K562 (cell line): ENCODE measurements at regions not wholly inside any gene's neighbourhood (a gene's known extent, or its start where the extent isn't known, plus 50 kb on each side); places are given as distances from the start of the nearest gene placed in this dataset.
A peak's percentile ranks its signal among the peaks of the same experiment; 100 is the strongest.

Experiments used
- ATAC-seq: fragments of 200-7000 bp; cut with Tn5 transposase; 3 replicates; pipeline ENCODE4 v1.9.1; 2020; ENCODE audit warnings: moderate library complexity
- BruUV-seq: library from RNA; stranded (reverse); fragments of 400-500 nt; replicated peaks from 2 replicates; lab custom pipeline; 2021; lab: Mats Ljungman, UMichigan
- CTCF ChIA-PET: fragments of 300-600 bp; formaldehyde crosslinking; extraction: SDS; loops from one replicate; lab custom pipeline; 2021; ENCODE audit warnings: low intra/inter-chr PET ratio; lab: Yijun Ruan, JAX
- POLR2A ChIA-PET: fragments of 300-600, 350-650 bp; sonication (Branson Sonifier 250); formaldehyde crosslinking; extraction: SDS; loops from one replicate; lab custom pipeline; 2021; ENCODE audit warnings: antibody characterized with exemption, inconsistent platforms; lab: Yijun Ruan, JAX
- DNase-seq, 4 experiments: peaks; one replicate each; pipeline versions ENCODE4 v3.0.0 to v3.0.0-alpha.2; 2011 to 2018; ENCODE audit warnings: low spot score in 3 of 4, mixed read lengths in 3 of 4; ENCODE audit errors: extremely low read depth in 1 of 4
- FAIRE-seq: peaks from 2 replicates; lab custom pipeline; 2011; peaks lifted over from hg19 to GRCh38; lab: Jason Lieb, UNC
- H2AFZ ChIP-seq: 2 replicates; pipeline ENCODE4 v1.6.0; 2011; ENCODE audit warnings: low read depth, low read length, control low read depth, inconsistent platforms
- H3K27ac ChIP-seq: fragments of 200-600 bp; 3 replicates; pipeline ENCODE4 v1.8.0; 2011; ENCODE audit warnings: low read depth, mild to moderate bottlenecking, control low read depth, inconsistent platforms, low read length, moderate library complexity, mixed read lengths; ENCODE audit errors: extremely low read depth
- H3K27me3 ChIP-seq, 2 experiments: fragments of 300-600 bp in 1 of 2; 2 replicates in 1 of 2; 3 replicates in 1 of 2; pipeline versions ENCODE4 v1.6.0 to v1.8.0; 2011; ENCODE audit warnings: inconsistent platforms in 2 of 2, low read length in 2 of 2, mild to moderate bottlenecking in 1 of 2, mixed read lengths in 1 of 2, moderate library complexity in 1 of 2; ENCODE audit not compliant: control insufficient read depth in 2 of 2, insufficient read depth in 2 of 2
- H3K36me3 ChIP-seq: fragments of 300-600 bp; 3 replicates; pipeline ENCODE4 v1.8.0; 2011; ENCODE audit warnings: mild to moderate bottlenecking, low read length, inconsistent platforms; ENCODE audit not compliant: control insufficient read depth, insufficient read depth
- H3K4me1 ChIP-seq, 2 experiments: fragments of 200-600 bp in 1 of 2; replicated peaks in 1 of 2; 2 replicates in 1 of 2; 3 replicates in 1 of 2; pipeline versions ENCODE4 v1.5.1 to v1.8.0; 2011; ENCODE audit warnings: inconsistent platforms in 2 of 2, low read length in 2 of 2, mild to moderate bottlenecking in 1 of 2, mixed read lengths in 1 of 2, moderate library complexity in 1 of 2; ENCODE audit not compliant: control insufficient read depth in 2 of 2, insufficient read depth in 2 of 2
- H3K4me2 ChIP-seq: 2 replicates; pipeline ENCODE4 v1.6.1; 2011; ENCODE audit warnings: low read length, control low read depth, inconsistent platforms, mixed read lengths; ENCODE audit not compliant: insufficient read depth
- H3K4me3 ChIP-seq: fragments of 200-600 bp; sonication (generic), shearing (Covaris generic); 2 replicates; pipeline ENCODE4 v1.5.1; 2016; ENCODE audit warnings: control low read depth, inconsistent platforms
- H3K79me2 ChIP-seq: fragments of 200-600 bp; 3 replicates; pipeline ENCODE4 v1.8.0; 2011; ENCODE audit warnings: low read length, inconsistent platforms; ENCODE audit not compliant: control insufficient read depth, insufficient read depth
- H3K9ac ChIP-seq, 2 experiments: 2 replicates each; pipeline versions ENCODE4 v1.6.0 to v1.6.1; 2011; ENCODE audit warnings: low read depth in 2 of 2, low read length in 2 of 2, control low read depth in 1 of 2, inconsistent platforms in 1 of 2, mild to moderate bottlenecking in 1 of 2, mixed read lengths in 1 of 2; ENCODE audit not compliant: insufficient read depth in 1 of 2
- H3K9me1 ChIP-seq: one replicate; pipeline ENCODE4 v1.6.0; 2011; ENCODE audit warnings: inconsistent platforms, mild to moderate bottlenecking, low read length, moderate library complexity; ENCODE audit not compliant: control insufficient read depth, insufficient read depth
- H3K9me3 ChIP-seq: replicated peaks from 2 replicates; pipeline ENCODE4 v1.5.1; 2011; ENCODE audit warnings: low read depth, low read length, inconsistent platforms; ENCODE audit not compliant: control insufficient read depth, insufficient read depth
- H4K20me1 ChIP-seq: replicated peaks from 2 replicates; pipeline ENCODE4 v1.6.1; 2011; ENCODE audit warnings: low read length, inconsistent platforms, mixed read lengths; ENCODE audit not compliant: control insufficient read depth, insufficient read depth
- BCOR ChIP-seq: fragments of 450-650 bp; IDR thresholded peaks from 2 replicates; pipeline ENCODE4 v1.6.1; 2016
- PBX2 ChIP-seq, 2 experiments: IDR thresholded peaks in 1 of 2; conservative IDR thresholded peaks in 1 of 2; 2 replicates each; pipeline ENCODE4 v1.6.1; 2016; ENCODE audit warnings: low read depth in 2 of 2, mild to moderate bottlenecking in 1 of 2, missing compliant biosample characterization in 1 of 2, missing genetic modification characterization in 1 of 2, moderate library complexity in 1 of 2
- PRMT5 ChIP-seq: sonication (generic); formaldehyde crosslinking; IDR thresholded peaks from 2 replicates; pipeline ENCODE4 v1.5.0; 2020; ENCODE audit warnings: missing genetic modification reagents
- PTRF ChIP-seq: fragments of 450-650 bp; IDR thresholded peaks from 2 replicates; pipeline ENCODE4 v1.6.1; 2016; ENCODE audit warnings: mild to moderate bottlenecking, missing genetic modification characterization, missing compliant biosample characterization
- RFX1 ChIP-seq: fragments of 450-650 bp; IDR thresholded peaks from 2 replicates; pipeline ENCODE4 v1.6.1; 2016; ENCODE audit warnings: mild to moderate bottlenecking, moderate library complexity
- TFAM ChIP-seq: fragments of 250-450 bp; sonication (Bioruptor Pico); conservative IDR thresholded peaks from 2 replicates; pipeline ENCODE4 v1.5.0; 2021; ENCODE audit warnings: mild to moderate bottlenecking, moderate library complexity
- ZNF124 ChIP-seq: sonication (generic); formaldehyde crosslinking; IDR thresholded peaks from 2 replicates; pipeline ENCODE4 v1.8.1; 2022; ENCODE audit warnings: missing genetic modification reagents
- ZNF133 ChIP-seq: fragments of 250-450 bp; sonication (Bioruptor Pico); IDR thresholded peaks from 2 replicates; pipeline ENCODE4 v1.4.0; 2020; ENCODE audit warnings: mild to moderate bottlenecking
- ZNF316 ChIP-seq: fragments of 450-650 bp; IDR thresholded peaks from 2 replicates; pipeline ENCODE4 v1.6.1; 2016
- ZNF408 ChIP-seq: fragments of 250-450 bp; sonication (Bioruptor Pico); IDR thresholded peaks from 2 replicates; pipeline ENCODE4 v1.4.0; 2020; ENCODE audit warnings: low read depth, mild to moderate bottlenecking, moderate library complexity
- WGBS: fragments of 100-300 bp; shearing (Covaris generic); methylation state at CpG from one replicate; pipeline ENCODE4 v1.1.6; 2016; ENCODE audit warnings: low coverage, mixed read lengths; ENCODE audit not compliant: insufficient coverage; ENCODE audit errors: missing lambda C conversion rate; 5-methylcytosine and 5-hydroxymethylcytosine counted together
- in situ Hi-C: fragments of 300-500 bp; cut with MboI; formaldehyde crosslinking; loops from 4 replicates; pipeline ENCODE4 v1.15.0; 2018; ENCODE audit warnings: inconsistent platforms, mixed read lengths
- intact Hi-C: fragments of 100-400 bp; cut with micrococcal nuclease; formaldehyde crosslinking; loops from 2 replicates; pipeline ENCODE4 v1.14.2; 2022
- TF ChIP-seq, protein P1 (sequence below): fragments of 450-650 bp; IDR thresholded peaks from 2 replicates; pipeline ENCODE4 v1.7.0; 2016; ENCODE audit warnings: borderline replicate concordance

- FAIRE-seq (no peak), DNase-seq (no peak), ATAC-seq (no peak)
- intact Hi-C loops (no loop called here), in situ Hi-C loops (no loop called here)
- Histone ChIP-seq H3K9me3 (no peaks in the 10 kb centered on the region), H3K4me1 (no peaks in the 10 kb centered on the region; a peak in 1 of 5 replicates), H3K4me2 (no peak overlapping the region), H3K36me3 (no peaks in the 10 kb centered on the region), H3K27ac (no peak overlapping the region), H3K79me2 (no peaks in the 10 kb centered on the region), H3K4me3 (no peak overlapping the region), H3K9me1 (no peaks in the 10 kb centered on the region), H3K27me3 (no peaks in the 10 kb centered on the region; a peak in 1 of 5 replicates), H2AFZ (no peak overlapping the region), H3K9ac (no peak overlapping the region), H4K20me1 (no peaks in the 10 kb centered on the region)
- ChIA-PET POLR2A (no interaction called here), CTCF (no interaction called here)
- BruUV-seq: no TSS peak
- TF ChIP-seq ZNF316 (peak; percentile 46; the same call in 1 of the 2 replicates), PBX2 (CRISPR knock-in tag; IDR thresholded peaks at IDR 0.05; ENCODE audit: low read depth) (no peak), PBX2 (tag; conservative IDR thresholded peaks at IDR 0.05; ENCODE audit: low read depth) (no peak)
Measured at GRCh38 chr4:102170910-102171309, 174.4 kb downstream of the SLC39A8 start.

GRCh38 chr4:102169345-102169744, 175.9 kb downstream of the SLC39A8 start:
- H2AFZ ChIP-seq: no peak overlapping the region
- no peaks in the 10 kb centered on the region for H3K27me3 ChIP-seq
- TF ChIP-seq ZNF124 (no peak), PRMT5 (CRISPR knock-in tag) (no peak), TFAM (CRISPR knock-in tag) (no peak), ZNF408 (CRISPR knock-in tag) (no peak), BCOR (no peak), RFX1 (peak; percentile 47), PTRF (tag) (no peak), ZNF133 (CRISPR knock-in tag) (no peak)
- TF ChIP-seq, protein P1, sequence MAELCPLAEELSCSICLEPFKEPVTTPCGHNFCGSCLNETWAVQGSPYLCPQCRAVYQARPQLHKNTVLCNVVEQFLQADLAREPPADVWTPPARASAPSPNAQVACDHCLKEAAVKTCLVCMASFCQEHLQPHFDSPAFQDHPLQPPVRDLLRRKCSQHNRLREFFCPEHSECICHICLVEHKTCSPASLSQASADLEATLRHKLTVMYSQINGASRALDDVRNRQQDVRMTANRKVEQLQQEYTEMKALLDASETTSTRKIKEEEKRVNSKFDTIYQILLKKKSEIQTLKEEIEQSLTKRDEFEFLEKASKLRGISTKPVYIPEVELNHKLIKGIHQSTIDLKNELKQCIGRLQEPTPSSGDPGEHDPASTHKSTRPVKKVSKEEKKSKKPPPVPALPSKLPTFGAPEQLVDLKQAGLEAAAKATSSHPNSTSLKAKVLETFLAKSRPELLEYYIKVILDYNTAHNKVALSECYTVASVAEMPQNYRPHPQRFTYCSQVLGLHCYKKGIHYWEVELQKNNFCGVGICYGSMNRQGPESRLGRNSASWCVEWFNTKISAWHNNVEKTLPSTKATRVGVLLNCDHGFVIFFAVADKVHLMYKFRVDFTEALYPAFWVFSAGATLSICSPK: no peak
- H3K4me2 ChIP-seq: no peak overlapping the region
- ChIA-PET POLR2A (no interaction called here), CTCF (no interaction called here)
- intact Hi-C loops: no loop called here
- no peak overlapping the region for H3K9ac ChIP-seq
- H3K4me3 ChIP-seq: no peak overlapping the region
- DNase-seq (no peak), ATAC-seq (no peak), FAIRE-seq (no peak)
- H3K4me1 ChIP-seq: peaks cover 0 to under 1% of the 10 kb centered on the region in 2 experiments; a peak in 2 of 5 replicates
- in situ Hi-C loops: no loop called here
- H3K36me3 ChIP-seq: no peaks in the 10 kb centered on the region
- no peaks in the 10 kb centered on the region for H3K9me1 ChIP-seq
- H3K79me2 ChIP-seq: no peaks in the 10 kb centered on the region
- H3K27ac ChIP-seq: no peak overlapping the region
- no peaks in the 10 kb centered on the region for H4K20me1 ChIP-seq
- WGBS: 0% methylated on average over 2 of the region's 2 CpGs
- no peaks in the 10 kb centered on the region; the same call in 1 of the 2 replicates for H3K9me3 ChIP-seq
- BruUV-seq: no TSS peak
